WERI-Rb-1 (cell line): ENCODE measurements at regions not wholly inside any gene's neighbourhood (a gene's known extent, or its start where the extent isn't known, plus 50 kb on each side); places are given as distances from the start of the nearest gene placed in this dataset.

Experiments
- DNase-seq: peaks from one replicate; pipeline ENCODE4 v3.0.0-alpha.2; 2020
- H3K27ac ChIP-seq: fragments of 250-450 bp; sonication (Bioruptor Pico); 2 replicates; pipeline ENCODE4 v1.5.1; 2020; ENCODE audit warnings: mild to moderate bottlenecking, moderate library complexity
- H3K27me3 ChIP-seq: fragments of 250-450 bp; sonication (Bioruptor Pico); 2 replicates; pipeline ENCODE4 v1.5.1; 2021; ENCODE audit warnings: mild to moderate bottlenecking, low read depth, moderate library complexity; ENCODE audit not compliant: insufficient read depth, severe bottlenecking
- H3K36me3 ChIP-seq: fragments of 250-450 bp; sonication (Bioruptor Pico); 2 replicates; pipeline ENCODE4 v1.5.1; 2020; ENCODE audit warnings: mild to moderate bottlenecking, moderate library complexity
- H3K4me3 ChIP-seq: 2 replicates; pipeline ENCODE4 v1.5.1; 2011; ENCODE audit warnings: low read depth, mild to moderate bottlenecking, control low read depth, low read length
- H3K9me3 ChIP-seq: fragments of 250-450 bp; sonication (Bioruptor Pico); 2 replicates; pipeline ENCODE4 v1.5.1; 2021; ENCODE audit warnings: mild to moderate bottlenecking, moderate library complexity; ENCODE audit not compliant: severe bottlenecking
- TF ChIP-seq, protein P1 (sequence below): IDR thresholded peaks from 2 replicates; pipeline ENCODE4 v1.5.1; 2011; ENCODE audit warnings: low read depth, mild to moderate bottlenecking, control low read depth, inconsistent platforms, low read length

DNA sequence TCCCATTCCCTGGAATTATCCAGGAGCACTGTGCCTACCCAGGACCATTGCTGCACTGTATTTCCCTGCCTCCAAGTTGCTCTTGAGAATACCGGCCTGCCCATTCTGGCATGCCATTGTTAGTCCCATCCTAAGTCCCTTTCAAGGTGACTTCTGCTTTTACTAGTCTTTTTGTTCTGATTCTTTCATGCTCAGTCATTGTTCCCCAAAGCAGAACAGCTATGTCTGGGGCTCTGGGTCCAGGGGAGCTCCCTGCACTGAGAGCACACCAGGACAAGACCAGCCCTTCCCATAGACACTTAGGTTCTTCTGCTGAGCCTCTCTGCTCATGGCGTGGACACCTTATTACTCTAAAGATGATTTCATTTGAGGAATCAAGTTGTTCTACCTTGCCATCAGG is 388.9 kb upstream of the KLF4 start:
- Histone ChIP-seq H3K27ac (no peak overlapping the region), H3K36me3 (no peaks in the 10 kb centered on the region), H3K4me3 (no peak overlapping the region), H3K27me3 (peaks cover 67% of the 10 kb centered on the region), H3K9me3 (no peaks in the 10 kb centered on the region)
- no peak for DNase-seq
- TF ChIP-seq, protein P1, sequence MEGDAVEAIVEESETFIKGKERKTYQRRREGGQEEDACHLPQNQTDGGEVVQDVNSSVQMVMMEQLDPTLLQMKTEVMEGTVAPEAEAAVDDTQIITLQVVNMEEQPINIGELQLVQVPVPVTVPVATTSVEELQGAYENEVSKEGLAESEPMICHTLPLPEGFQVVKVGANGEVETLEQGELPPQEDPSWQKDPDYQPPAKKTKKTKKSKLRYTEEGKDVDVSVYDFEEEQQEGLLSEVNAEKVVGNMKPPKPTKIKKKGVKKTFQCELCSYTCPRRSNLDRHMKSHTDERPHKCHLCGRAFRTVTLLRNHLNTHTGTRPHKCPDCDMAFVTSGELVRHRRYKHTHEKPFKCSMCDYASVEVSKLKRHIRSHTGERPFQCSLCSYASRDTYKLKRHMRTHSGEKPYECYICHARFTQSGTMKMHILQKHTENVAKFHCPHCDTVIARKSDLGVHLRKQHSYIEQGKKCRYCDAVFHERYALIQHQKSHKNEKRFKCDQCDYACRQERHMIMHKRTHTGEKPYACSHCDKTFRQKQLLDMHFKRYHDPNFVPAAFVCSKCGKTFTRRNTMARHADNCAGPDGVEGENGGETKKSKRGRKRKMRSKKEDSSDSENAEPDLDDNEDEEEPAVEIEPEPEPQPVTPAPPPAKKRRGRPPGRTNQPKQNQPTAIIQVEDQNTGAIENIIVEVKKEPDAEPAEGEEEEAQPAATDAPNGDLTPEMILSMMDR, result no peak

DNA sequence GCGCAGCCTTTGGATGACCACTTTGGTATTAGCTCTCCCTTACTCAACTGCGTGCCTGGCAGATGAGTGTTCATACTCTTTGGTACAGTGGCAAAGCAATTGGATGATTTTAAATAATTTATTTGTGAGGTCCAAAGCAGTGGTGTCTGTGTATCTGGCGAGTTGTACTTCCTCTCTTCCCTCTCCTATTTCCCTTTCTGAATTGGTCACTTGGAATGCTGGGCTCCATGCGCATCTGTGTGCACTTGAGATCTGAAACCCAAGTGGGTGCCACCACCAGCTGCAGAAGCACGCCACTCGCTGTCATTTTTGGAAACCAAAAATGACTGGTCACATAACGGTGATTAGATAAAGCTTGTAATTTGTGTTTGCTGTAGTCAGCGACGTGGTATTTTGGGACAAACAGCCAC is 386.0 kb upstream of the KLF4 start:
- Histone ChIP-seq H3K27ac (no peak overlapping the region), H3K9me3 (no peaks in the 10 kb centered on the region), H3K36me3 (no peaks in the 10 kb centered on the region), H3K27me3 (peaks cover 66% of the 10 kb centered on the region), H3K4me3 (no peak overlapping the region)
- DNase-seq, result no peak
- TF ChIP-seq, protein P1, result no peak

DNA sequence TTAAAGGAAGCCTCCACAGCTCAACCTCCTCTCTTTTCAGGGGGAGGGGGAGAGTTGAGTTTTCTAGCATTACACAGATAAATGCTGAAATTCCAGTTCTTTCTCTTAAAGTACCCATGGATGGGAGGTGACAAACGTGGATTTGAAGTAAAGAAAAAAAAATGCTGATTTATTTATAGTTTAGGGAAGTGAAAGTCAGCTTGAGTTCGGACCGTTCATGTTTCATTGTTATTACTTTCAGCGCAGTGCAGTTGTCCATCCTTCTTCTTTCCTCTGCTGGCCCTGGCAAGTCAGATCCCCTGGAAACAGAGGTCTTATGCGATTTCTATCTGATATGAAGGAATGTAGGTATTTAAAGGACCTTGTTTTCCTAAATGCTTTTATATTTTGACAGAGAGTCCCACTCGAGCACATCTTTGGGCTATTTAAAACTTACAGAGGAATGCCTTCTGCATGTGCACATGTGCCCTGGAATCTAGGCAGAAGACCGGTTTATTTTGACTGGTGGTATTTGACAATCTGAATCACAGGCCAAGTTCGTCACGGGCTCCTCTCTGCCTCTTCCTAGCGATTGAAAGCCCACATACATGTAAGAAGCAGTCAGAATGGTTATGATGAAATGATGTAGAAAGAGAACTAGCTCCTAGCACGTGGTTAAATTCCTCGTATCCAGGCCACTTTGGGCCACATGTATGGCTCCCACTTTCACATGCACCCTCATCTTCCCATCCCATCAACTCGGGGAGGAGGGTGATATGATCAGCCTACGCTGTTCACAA is 385.2 kb upstream of the KLF4 start:
- no peak overlapping the region for H3K4me3 ChIP-seq
- DNase-seq, result no peak
- no peak overlapping the region for H3K27ac ChIP-seq

DNA sequence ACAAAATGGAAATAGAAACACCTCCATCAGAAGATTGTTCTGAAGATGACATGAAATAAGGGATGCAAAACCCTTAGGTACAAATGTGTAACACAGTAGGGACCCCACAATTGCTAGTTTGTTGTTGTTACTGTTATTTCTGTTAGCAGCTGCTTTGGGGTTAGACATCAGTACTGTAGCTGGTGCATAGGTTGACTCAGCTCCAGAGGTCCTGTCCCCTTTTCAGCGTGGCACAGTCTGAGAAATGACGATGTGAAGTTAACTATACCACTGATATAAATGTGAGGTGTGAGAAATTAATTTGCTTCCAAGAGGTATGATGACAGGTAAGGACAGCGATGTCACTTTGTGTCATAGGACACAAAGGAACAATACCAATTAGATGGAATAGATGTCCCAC is 384.6 kb upstream of the KLF4 start:
- DNase-seq, result no peak
- H3K4me3 ChIP-seq, result no peak overlapping the region
- TF ChIP-seq, protein P1, result no peak
- H3K36me3 ChIP-seq, result no peaks in the 10 kb centered on the region
- H3K27ac ChIP-seq, result no peak overlapping the region
- H3K27me3 ChIP-seq, result peaks cover 65% of the 10 kb centered on the region
- no peaks in the 10 kb centered on the region for H3K9me3 ChIP-seq

More for the DNA sequence above, 385.2 kb upstream of the KLF4 start:
- H3K27me3 ChIP-seq, result peaks cover 67% of the 10 kb centered on the region
- H3K9me3 ChIP-seq, result no peaks in the 10 kb centered on the region
- TF ChIP-seq, protein P1, result no peak
- no peaks in the 10 kb centered on the region for H3K36me3 ChIP-seq

DNA sequence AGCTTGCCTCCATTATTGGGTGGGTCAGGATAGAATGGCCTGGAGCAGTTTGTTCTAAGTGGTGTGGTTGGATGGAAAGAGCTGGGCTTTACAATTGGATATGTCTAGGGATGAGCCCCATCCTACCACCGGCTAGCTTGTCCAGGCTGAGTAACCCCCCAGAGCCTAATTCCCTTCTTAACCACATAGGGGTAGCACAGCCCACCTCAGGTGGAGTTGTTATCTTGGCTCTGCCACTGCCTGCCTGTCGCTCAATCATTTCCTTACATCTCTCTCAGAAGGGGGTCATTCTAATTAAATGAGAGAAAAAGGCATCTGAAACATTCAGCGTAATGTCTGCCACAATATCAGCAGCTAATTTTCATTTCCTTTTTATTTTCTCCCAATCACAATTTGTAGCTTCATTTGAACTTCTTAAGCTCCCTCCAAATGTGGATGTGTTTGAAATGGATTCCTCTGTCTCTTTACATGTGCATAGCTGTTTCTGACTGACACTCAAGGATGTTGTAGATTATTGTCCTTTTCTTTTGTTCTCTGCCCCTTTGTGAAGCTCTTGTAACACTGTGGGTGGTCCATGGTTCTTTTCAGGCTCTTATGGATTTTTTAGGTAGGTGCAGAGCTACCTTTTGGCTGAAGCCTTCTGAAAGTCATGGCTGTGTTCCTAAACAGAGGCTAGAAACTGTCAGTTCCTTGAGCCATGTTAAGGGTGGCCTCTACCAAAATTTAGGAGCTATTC is 383.1 kb upstream of the KLF4 start:
- Histone ChIP-seq H3K9me3 (no peaks in the 10 kb centered on the region), H3K27ac (no peak overlapping the region), H3K36me3 (no peaks in the 10 kb centered on the region), H3K27me3 (peaks cover 63% of the 10 kb centered on the region), H3K4me3 (no peak overlapping the region)
- TF ChIP-seq, protein P1, result no peak
- DNase-seq, result no peak
